ENCODE measurements at regions not wholly inside any gene's neighbourhood (a gene's known extent, or its start where the extent isn't known, plus 50 kb on each side); places are given as distances from the start of the nearest gene placed in this dataset.

DNA sequence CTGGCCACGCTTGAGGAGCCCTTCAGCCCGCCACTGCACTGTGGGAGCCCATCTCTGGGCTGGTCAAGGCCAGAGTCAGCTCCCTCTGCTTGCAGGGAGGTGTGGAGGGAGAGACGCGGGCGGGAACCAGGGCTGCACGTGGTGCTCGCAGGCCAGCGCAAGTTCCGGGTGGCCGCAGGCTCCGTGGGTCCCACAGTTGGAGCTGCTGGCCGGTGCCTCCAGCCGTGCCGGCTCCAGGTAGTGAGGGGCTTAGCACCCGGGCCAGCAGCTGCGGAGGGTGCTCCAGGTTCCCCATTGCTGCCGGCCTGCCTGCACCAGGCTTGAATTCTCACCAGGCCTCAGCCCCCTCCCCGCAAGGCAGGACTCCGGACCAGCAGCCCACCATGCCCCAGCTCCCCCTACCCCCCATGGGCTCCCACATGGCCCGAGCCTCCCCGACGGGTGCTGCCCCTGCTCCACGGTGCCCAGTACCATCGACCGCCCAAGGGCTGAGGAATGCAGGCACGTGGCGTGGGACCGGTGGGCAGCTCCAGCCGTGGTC is 192.8 kb upstream of the IZUMO3 start:
- TF ChIP-seq, protein P1, sequence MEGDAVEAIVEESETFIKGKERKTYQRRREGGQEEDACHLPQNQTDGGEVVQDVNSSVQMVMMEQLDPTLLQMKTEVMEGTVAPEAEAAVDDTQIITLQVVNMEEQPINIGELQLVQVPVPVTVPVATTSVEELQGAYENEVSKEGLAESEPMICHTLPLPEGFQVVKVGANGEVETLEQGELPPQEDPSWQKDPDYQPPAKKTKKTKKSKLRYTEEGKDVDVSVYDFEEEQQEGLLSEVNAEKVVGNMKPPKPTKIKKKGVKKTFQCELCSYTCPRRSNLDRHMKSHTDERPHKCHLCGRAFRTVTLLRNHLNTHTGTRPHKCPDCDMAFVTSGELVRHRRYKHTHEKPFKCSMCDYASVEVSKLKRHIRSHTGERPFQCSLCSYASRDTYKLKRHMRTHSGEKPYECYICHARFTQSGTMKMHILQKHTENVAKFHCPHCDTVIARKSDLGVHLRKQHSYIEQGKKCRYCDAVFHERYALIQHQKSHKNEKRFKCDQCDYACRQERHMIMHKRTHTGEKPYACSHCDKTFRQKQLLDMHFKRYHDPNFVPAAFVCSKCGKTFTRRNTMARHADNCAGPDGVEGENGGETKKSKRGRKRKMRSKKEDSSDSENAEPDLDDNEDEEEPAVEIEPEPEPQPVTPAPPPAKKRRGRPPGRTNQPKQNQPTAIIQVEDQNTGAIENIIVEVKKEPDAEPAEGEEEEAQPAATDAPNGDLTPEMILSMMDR (IDR thresholded peaks at IDR 0.05; ENCODE audit: low read depth, low read length), result no peak
- no peak for TF ChIP-seq EZH2phosphoT487 (IDR thresholded peaks at IDR 0.05; ENCODE audit: low read depth)

Measured in OCI-LY3 (cell line).